ENCODE measurements at regions not wholly inside any gene's neighbourhood (a gene's known extent, or its start where the extent isn't known, plus 50 kb on each side); places are given as distances from the start of the nearest gene placed in this dataset.

DNA sequence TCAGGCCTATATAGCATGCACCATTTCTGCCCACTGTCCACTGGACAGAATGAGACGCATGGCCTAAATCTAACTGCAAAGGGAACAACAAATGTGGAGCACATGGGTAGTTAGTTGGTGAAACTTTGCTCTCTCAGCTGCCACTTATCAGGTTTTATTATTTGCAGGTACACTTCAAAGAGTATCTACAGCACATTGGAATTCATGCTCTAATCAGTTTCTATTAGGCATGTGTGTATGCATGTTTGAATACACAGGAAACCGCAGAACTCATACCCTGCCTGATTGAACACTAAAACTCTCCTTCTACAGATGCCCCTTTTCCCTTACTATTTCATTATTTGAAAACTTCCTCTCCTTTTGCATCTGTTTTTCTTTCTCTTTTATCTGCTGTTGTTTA lies 97.4 kb upstream of the HSF2 start:
- no peak for TF ChIP-seq EP300 (IDR thresholded peaks at IDR 0.05; ENCODE audit: borderline replicate concordance)
- no peak for TF ChIP-seq NFIC (IDR thresholded peaks at IDR 0.05)
- TF ChIP-seq YY1 (IDR thresholded peaks at IDR 0.05; ENCODE audit: low read depth) = no peak
- TF ChIP-seq TAF1 (IDR thresholded peaks at IDR 0.05; ENCODE audit: low read depth) = no peak
- no peak for TF ChIP-seq REST (IDR thresholded peaks at IDR 0.05; ENCODE audit: low read depth)
- TF ChIP-seq, protein P1, sequence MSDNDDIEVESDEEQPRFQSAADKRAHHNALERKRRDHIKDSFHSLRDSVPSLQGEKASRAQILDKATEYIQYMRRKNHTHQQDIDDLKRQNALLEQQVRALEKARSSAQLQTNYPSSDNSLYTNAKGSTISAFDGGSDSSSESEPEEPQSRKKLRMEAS (IDR thresholded peaks at IDR 0.05) = no peak
- TF ChIP-seq EGR1 (IDR thresholded peaks at IDR 0.05) = no peak
- TF ChIP-seq FOXM1 (IDR thresholded peaks at IDR 0.05; ENCODE audit: borderline replicate concordance, low read depth) = no peak
- TF ChIP-seq TCF12 (IDR thresholded peaks at IDR 0.05; ENCODE audit: low read depth) = no peak
- no peak for TF ChIP-seq CREB1 (IDR thresholded peaks at IDR 0.05; ENCODE audit: low read depth)
- no peak for TF ChIP-seq CEBPB (IDR thresholded peaks at IDR 0.05)

Measured in Ishikawa (cell line).